HepG2 (cell line): ENCODE measurements at regions not wholly inside any gene's neighbourhood (a gene's known extent, or its start where the extent isn't known, plus 50 kb on each side); places are given as distances from the start of the nearest gene placed in this dataset.

Experiments
- BRCA1 ChIP-seq: sonication (generic); formaldehyde crosslinking; IDR thresholded peaks from 2 replicates; pipeline ENCODE4 v1.4.0; 2020; ENCODE audit warnings: missing genetic modification reagents
- DNMT3B ChIP-seq: conservative IDR thresholded peaks from 2 replicates; pipeline ENCODE4 v1.6.1; 2016; ENCODE audit warnings: missing biosample characterization, control low read depth
- MEIS2 ChIP-seq: sonication (generic); formaldehyde crosslinking; IDR thresholded peaks from 2 replicates; pipeline ENCODE4 v1.9.0; 2021; ENCODE audit warnings: mild to moderate bottlenecking, missing genetic modification reagents
- PRMT3 ChIP-seq: sonication (generic); formaldehyde crosslinking; IDR thresholded peaks from 2 replicates; pipeline ENCODE4 v1.8.1; 2022; ENCODE audit warnings: low read depth, mild to moderate bottlenecking, moderate library complexity, missing genetic modification reagents, borderline replicate concordance
- ZNF296 ChIP-seq: sonication (generic); formaldehyde crosslinking; conservative IDR thresholded peaks from 2 replicates; pipeline ENCODE4 v1.5.0; 2020; ENCODE audit warnings: mild to moderate bottlenecking, missing genetic modification reagents
- ZNF350 ChIP-seq: sonication (generic); formaldehyde crosslinking; IDR thresholded peaks from 2 replicates; pipeline ENCODE4 v1.4.0; 2020; ENCODE audit warnings: mild to moderate bottlenecking, low read depth, missing genetic modification reagents, borderline replicate concordance
- ZNF354B ChIP-seq: sonication (generic); formaldehyde crosslinking; IDR thresholded peaks from 2 replicates; pipeline ENCODE4 v1.8.0; 2022; ENCODE audit warnings: mild to moderate bottlenecking, missing genetic modification reagents
- ZNF850 ChIP-seq: sonication (generic); formaldehyde crosslinking; conservative IDR thresholded peaks from 2 replicates; pipeline ENCODE4 v1.9.0; 2021; ENCODE audit warnings: mild to moderate bottlenecking, missing genetic modification reagents
- TF ChIP-seq, protein P1 (sequence below): sonication (generic); formaldehyde crosslinking; IDR thresholded peaks from 2 replicates; pipeline ENCODE4 v1.4.0; 2020; ENCODE audit warnings: mild to moderate bottlenecking, missing genetic modification reagents
- TF ChIP-seq, protein P2 (sequence below): sonication (generic); formaldehyde crosslinking; IDR thresholded peaks from 2 replicates; pipeline ENCODE4 v1.4.0; 2020; ENCODE audit warnings: mild to moderate bottlenecking, missing genetic modification reagents

DNA sequence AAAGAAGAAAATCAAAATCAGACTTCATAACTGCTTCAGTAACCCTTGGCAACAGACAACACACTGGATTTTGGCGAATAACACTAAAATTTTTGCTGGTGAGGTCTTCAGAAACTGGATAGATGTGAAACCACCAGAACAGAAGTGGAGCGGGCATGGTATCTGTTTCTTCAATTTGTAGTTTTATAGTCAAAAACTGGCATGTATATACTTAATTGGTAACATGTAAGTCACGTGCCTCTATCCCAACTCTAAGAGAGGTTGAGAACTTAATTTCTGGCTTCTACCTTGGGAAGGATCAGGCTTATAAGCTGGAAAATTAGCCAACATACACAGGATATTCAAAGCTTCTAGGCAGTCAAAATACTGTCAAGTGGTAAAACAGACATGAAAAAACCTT lies 172.6 kb upstream of the CHL1 start (continued):
- TF ChIP-seq ZNF354B (no peak), ZNF850 (CRISPR knock-in tag) (no peak), ZNF296 (CRISPR knock-in tag) (no peak), BRCA1 (CRISPR knock-in tag) (no peak), ZNF350 (CRISPR knock-in tag) (no peak), DNMT3B (CRISPR knock-in tag) (no peak), MEIS2 (CRISPR knock-in tag) (no peak), PRMT3 (CRISPR knock-in tag) (no peak)
- TF ChIP-seq, protein P1, sequence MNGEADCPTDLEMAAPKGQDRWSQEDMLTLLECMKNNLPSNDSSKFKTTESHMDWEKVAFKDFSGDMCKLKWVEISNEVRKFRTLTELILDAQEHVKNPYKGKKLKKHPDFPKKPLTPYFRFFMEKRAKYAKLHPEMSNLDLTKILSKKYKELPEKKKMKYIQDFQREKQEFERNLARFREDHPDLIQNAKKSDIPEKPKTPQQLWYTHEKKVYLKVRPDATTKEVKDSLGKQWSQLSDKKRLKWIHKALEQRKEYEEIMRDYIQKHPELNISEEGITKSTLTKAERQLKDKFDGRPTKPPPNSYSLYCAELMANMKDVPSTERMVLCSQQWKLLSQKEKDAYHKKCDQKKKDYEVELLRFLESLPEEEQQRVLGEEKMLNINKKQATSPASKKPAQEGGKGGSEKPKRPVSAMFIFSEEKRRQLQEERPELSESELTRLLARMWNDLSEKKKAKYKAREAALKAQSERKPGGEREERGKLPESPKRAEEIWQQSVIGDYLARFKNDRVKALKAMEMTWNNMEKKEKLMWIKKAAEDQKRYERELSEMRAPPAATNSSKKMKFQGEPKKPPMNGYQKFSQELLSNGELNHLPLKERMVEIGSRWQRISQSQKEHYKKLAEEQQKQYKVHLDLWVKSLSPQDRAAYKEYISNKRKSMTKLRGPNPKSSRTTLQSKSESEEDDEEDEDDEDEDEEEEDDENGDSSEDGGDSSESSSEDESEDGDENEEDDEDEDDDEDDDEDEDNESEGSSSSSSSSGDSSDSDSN (CRISPR knock-in tag), result no peak
- TF ChIP-seq, protein P2, sequence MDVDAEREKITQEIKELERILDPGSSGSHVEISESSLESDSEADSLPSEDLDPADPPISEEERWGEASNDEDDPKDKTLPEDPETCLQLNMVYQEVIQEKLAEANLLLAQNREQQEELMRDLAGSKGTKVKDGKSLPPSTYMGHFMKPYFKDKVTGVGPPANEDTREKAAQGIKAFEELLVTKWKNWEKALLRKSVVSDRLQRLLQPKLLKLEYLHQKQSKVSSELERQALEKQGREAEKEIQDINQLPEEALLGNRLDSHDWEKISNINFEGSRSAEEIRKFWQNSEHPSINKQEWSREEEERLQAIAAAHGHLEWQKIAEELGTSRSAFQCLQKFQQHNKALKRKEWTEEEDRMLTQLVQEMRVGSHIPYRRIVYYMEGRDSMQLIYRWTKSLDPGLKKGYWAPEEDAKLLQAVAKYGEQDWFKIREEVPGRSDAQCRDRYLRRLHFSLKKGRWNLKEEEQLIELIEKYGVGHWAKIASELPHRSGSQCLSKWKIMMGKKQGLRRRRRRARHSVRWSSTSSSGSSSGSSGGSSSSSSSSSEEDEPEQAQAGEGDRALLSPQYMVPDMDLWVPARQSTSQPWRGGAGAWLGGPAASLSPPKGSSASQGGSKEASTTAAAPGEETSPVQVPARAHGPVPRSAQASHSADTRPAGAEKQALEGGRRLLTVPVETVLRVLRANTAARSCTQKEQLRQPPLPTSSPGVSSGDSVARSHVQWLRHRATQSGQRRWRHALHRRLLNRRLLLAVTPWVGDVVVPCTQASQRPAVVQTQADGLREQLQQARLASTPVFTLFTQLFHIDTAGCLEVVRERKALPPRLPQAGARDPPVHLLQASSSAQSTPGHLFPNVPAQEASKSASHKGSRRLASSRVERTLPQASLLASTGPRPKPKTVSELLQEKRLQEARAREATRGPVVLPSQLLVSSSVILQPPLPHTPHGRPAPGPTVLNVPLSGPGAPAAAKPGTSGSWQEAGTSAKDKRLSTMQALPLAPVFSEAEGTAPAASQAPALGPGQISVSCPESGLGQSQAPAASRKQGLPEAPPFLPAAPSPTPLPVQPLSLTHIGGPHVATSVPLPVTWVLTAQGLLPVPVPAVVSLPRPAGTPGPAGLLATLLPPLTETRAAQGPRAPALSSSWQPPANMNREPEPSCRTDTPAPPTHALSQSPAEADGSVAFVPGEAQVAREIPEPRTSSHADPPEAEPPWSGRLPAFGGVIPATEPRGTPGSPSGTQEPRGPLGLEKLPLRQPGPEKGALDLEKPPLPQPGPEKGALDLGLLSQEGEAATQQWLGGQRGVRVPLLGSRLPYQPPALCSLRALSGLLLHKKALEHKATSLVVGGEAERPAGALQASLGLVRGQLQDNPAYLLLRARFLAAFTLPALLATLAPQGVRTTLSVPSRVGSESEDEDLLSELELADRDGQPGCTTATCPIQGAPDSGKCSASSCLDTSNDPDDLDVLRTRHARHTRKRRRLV (CRISPR knock-in tag), result no peak
